Stimulated activated CD4-positive, alpha-beta T cell treated with anti-CD3 and anti-CD28 coated beads, Interleukin-2, amount 100 ng/mL, for 4 hours (primary cell): ENCODE measurements at regions not wholly inside any gene's neighbourhood (a gene's known extent, or its start where the extent isn't known, plus 50 kb on each side); places are given as distances from the start of the nearest gene placed in this dataset.

ENCODE experiments used
- DNase-seq: peaks from one replicate; pipeline ENCODE4 v3.0.0-alpha.2; 2020; ENCODE audit warnings: low read depth

GRCh38 chr6:109226353-109226752 is 131.0 kb downstream of the CEP57L1 start:
- DNase-seq, result no peak

- DNase-seq, result no peak
These were observed 130.6 kb downstream of the CEP57L1 start for GRCh38 chr6:109225946-109226345.

- DNase-seq, result no peak
These were observed 129.7 kb downstream of the CEP57L1 start for GRCh38 chr6:109224994-109225393.

GRCh38 chr6:109224107-109224875 is 129.0 kb downstream of the CEP57L1 start:
- DNase-seq, result no peak

GRCh38 chr6:109222848-109223247 is 127.5 kb downstream of the CEP57L1 start:
- DNase-seq, result no peak

- no peak for DNase-seq
These were observed 126.4 kb downstream of the CEP57L1 start for GRCh38 chr6:109221543-109222195.
